ENCODE measurements at regions not wholly inside any gene's neighbourhood (a gene's known extent, or its start where the extent isn't known, plus 50 kb on each side); places are given as distances from the start of the nearest gene placed in this dataset.
"Not testable (repeated sequence)": the region's sequence is repeated elsewhere in the genome, so short reads cannot be mapped to it uniquely, and the experiment has no call there.

- no peak for FAIRE-seq
Measured at GRCh38 chr2:124967325-124967724, 942.2 kb downstream of the CNTNAP5 start.

- FAIRE-seq = no peak
Measured at GRCh38 chr2:124970030-124970429, 944.9 kb downstream of the CNTNAP5 start.

- FAIRE-seq = no peak
Measured at GRCh38 chr2:124973396-124973795, 948.3 kb downstream of the CNTNAP5 start.

DNA sequence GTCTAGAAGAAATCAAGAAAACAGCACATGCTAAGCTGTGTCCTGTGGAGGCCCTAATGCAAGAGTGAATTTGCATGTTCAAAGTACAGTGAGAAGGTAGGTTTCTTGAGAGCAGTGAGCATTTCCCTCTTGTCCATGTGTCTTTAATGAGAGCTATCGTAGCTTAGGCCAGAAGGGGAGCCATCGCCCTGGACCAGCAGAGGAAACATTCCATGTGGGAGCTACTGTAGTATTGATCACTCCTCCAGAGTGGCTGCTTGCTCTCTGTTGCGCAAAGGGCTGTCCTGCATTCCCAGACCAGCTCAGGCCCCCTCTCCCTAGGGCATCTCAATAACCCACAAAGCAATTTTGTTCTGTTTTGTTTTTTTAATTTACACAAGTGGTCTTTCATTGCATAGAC is 950.1 kb downstream of the CNTNAP5 start:
- no peak for FAIRE-seq

DNA sequence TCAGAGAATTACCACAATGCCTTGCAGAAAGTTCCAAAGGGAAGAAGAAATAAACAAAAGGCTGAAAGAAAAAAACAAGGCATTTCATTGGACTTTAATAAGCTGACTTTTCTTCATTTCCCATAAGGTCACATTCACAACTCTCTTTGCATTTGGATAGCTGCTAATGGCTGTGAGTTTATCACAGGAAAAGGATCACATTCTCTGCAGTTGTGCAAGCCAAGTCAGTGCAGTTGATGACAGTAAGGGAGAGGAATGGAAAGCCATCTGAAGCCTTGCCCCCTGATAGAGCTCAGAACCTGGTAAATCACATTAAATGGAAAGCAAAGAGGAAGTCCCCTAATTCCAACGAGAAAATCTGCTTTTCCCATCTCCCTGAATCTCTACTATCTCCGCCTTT is 950.6 kb downstream of the CNTNAP5 start:
- no peak for FAIRE-seq

DNA sequence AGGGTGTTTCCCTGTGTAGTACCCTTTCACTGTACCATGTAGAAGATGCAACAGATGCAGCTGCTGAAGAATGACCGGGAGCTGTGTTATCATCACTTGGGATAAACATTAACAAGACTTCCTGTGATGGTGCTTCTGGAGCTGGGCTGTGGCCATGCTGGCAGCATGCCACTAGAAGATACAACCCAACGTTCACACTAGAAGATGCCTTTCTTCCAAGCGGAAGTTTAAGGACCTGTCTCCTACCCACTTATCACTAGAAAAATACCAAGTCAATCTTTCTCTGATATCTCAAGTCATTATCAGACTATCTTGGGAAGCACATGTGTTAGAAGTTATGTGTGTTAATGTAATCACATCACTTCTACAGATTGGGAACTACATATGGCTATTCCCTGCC is 953.5 kb downstream of the CNTNAP5 start:
- no peak for FAIRE-seq

GRCh38 chr2:124983595-124983994 is 958.5 kb downstream of the CNTNAP5 start:
- FAIRE-seq = no peak

DNA sequence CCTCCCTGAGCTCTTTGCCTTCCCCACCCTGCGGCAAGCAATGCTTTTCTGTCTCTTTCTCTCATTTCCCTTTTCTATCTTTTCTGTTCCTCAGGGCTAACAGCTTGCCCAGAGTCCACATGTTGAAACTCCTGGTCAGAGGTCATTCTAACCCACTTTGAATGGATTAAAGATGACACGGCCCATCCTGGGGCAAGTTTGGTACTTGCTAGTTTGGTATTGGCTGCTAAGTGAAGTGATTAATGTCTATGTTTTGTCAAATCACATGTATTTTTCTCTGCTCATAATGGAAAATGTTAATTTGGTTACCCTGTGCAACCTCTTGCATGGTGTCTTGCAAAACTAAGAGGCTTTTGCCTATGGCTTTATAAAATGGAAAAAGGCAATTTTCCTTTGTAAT is 960.2 kb downstream of the CNTNAP5 start:
- no peak for FAIRE-seq

DNA sequence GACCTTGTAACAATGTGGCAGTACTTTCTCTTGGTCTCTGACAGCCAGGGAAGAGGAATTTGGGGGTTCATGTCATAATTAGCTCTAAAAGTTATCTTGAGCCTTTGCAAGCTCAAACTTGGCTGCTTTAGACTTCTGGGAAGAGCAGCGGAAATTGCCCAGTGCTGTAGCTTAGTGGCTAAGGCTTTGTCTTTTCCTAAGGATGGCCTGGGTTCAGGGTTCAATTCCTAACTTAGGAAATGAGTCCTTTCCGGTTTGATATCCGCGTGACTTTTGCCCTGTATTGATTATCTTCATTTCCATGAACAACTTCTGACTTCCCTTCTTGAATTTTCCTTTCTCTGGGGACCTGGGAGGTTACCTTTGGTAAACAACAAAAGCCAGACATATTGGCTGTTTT is 961.0 kb downstream of the CNTNAP5 start:
- FAIRE-seq = no peak

DNA sequence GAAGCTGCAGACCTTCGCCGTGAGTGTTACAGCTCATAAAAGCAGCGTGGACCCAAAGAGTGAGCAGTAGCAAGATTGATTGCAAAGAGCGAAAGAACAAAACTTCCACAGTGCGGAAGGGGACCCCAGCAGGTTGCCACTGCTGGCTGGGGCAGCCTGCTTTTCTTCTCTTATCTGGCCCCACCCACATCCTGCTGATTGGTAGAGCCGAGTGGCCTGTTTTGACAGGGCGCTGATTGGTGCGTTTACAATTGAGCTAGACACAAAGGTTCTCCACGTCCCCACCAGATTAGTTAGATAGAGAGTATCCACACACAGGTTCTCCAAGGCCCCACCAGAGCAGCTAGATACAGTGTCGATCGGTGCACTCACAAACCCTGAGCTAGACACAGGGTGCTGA is 961.8 kb downstream of the CNTNAP5 start:
- FAIRE-seq = not testable (repeated sequence)

DNA sequence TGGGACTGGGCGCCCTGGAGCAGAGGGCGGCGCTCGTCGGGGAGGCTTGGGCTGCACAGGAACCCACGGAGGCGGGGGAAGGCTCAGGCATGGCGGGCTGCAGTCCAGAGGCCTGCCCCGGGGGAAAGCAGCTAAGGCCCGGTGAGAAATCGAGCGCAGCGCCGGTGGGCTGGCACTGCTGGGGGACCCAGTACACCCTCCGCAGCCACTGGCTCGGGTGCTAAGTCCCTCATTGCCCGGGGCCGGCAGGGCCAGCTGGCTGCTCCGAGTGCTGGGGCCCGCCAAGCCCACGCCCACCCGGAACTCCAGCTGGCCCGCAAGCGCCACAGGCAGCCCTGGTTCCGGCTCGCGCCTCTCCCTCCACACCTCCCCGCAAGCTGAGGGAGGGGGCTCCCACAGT is 962.3 kb downstream of the CNTNAP5 start:
- FAIRE-seq = not testable (repeated sequence)

DNA sequence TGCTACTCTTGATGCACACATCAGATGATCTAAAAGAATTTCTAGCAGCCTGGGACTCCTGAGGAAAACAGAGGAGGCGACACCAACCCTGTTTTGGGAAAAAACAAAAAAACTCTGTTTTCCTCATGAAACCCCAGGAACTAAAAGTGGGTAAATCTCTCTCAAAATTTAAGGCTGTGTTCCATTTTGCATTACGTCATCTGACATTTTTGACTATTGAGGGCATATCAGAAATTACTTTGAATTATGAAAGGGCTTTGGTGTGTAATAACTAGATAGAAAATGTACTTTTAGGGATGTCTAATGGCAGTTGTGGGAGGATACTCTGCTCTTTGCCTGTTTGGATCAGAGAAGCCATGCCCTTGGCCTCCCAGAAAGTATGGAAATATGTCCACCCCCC is 963.0 kb downstream of the CNTNAP5 start:
- FAIRE-seq = no peak

DNA sequence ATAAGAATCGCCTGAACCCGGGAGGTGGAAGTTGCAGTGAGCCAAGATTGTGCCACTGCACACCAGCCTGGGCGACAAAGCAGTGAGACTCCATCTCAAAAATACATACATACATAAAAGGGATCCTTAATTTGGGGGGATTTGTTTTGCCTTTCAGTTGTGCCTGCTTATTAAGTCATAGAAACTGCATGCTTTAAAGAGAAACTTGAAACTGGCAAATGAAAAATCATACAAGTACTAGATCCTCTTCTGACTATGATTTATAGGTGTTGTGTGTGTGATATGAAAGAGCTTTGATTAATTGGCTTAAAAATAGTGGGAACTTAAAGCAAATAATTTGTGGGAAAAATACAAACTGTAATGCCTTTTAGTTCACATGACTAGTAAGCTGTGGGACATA is 963.7 kb downstream of the CNTNAP5 start:
- no peak for FAIRE-seq

DNA sequence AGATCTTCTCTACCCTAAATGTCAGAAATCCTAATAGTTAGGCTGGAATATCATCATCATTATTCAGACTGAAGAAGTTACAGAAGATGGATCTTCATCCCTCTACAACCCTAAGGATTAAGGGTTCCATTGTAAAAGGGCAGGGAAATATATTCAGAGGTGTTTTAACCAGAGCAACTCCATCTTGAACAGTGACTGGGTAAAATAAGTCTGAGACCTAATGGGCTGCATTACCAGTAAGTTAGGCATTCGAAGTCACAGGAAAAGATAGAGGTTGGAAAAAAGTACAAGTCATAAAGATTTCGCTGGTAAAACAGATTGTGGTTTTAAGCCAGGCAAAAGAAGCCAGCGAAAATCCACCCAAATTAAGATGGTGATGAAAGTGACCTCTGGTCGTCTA is 968.7 kb downstream of the CNTNAP5 start:
- no peak for FAIRE-seq

GRCh38 chr2:124995185-124995912 is 970.3 kb downstream of the CNTNAP5 start:
- FAIRE-seq = no peak

DNA sequence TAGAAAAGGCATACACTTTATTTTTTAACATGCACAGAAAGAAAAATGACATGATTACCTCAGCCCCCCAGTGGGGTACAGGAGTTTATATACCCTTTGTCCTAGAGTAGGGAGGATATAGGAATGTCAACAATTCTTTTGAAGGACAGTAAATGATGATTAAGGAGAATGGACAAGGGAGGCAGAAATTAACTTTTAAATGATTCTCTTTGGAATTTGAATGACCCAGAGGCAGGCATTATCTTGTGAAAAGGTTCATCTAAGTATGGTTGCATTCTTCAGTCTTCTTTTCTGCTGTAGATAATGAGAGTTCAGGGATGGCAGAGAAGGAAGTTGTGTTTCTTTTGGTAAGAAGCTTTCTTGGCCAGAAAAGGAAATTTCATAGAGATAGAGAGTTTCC is 971.3 kb downstream of the CNTNAP5 start:
- FAIRE-seq = no peak

GRCh38 chr2:124999906-125000305 is 974.8 kb downstream of the CNTNAP5 start:
- no peak for FAIRE-seq

DNA sequence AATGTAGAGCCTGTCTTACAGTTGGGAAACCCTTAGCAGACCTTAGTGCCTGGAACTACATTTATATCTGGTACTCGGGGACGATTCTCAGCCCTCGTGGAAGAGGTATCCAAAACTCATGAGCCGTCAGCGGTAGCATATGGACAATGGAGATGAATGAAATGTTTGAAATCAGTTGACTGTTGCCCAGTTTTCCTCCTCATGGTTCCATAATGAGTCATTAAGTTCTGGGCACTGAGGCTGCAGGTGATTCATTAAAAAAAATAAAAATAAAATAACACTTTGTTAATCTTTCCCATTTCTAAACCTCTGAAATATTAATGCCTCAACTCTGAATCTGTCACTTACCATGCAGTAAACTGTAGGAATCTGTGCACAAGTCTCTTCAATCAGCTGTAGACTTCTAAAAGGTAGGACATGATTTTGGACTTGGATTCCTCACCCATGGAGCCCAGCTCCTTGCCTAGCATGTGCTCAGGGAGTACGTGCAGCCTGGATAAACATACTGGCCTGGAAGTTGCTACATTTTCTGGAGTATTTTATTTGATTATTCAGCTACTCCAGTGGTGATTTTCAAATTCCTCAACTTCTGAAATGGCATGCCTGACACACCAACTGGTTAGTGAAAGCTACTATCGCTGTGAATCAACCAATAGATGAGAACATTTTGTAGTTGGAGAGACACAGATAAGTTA is 979.2 kb downstream of the CNTNAP5 start:
- FAIRE-seq = no peak

- no peak for FAIRE-seq
Measured at GRCh38 chr2:125006676-125007075, 981.6 kb downstream of the CNTNAP5 start.

DNA sequence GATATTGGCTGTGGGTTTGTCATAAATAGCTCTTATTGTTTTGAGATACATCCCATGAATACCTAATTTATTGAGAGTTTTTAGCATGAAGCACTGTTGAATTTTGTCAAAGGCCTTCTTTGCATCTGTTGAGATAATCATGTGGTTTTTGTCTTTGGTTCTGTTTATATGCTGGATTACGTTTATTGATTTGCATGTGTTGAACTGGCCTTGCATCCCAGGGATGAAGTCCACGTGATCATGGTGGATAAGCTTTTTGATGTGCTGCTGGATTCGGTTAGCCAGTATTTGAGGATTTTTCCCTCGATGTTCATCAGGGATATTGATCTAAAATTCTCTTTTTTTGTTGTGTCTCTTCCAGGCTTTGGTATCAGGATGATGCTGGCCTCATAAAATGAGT is 1003.6 kb downstream of the CNTNAP5 start:
- not testable (repeated sequence) for FAIRE-seq

- FAIRE-seq = no peak
Measured at GRCh38 chr2:125033871-125034270, 1008.8 kb downstream of the CNTNAP5 start.

DNA sequence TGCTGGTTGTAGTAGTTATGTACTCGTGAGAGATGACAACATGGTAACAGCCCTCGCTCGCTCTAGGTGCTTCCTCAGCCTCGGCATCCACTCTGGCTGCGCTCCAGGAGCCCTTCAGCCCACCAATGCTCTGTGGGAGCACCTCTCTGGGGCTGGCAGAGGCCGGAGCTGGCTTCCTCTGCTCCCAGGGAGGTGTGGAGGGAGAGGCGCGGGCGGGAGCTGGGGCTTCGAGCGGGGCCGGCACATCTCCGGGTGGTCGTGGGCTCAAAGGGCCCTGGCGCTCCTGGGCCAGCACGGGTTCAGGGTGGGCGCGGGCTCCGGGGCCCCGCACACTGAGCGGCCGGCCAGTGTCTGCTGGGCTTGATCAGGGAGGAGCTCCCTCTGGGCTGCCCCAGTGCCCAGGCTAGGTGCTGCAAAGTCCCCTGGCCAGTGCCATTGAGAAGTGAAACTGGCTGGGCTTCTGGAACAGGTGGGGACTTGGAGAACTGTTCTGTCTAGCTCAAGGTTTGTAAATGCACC is 1012.1 kb downstream of the CNTNAP5 start:
- FAIRE-seq = no peak

DNA sequence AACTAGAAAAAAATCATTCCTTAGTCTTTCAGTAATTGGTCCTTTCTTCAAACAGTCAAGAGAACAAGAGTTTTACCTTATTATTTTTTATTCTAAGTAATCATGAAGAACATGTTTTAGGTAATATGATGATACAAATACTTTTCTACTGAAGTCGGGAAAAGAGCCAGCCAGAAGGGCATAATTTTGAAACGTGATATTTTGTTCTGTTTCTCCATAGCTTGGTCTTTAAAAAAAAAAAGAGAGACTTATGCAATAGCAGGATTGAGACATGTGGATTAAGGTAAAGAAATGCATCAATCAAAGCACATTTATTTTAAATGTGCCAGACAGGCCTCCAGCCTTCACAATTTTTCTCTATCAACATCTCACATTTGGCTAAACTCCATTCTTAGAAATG is 1016.8 kb downstream of the CNTNAP5 start:
- FAIRE-seq = no peak

- FAIRE-seq = no peak
Measured at GRCh38 chr2:125042727-125043126, 1017.6 kb downstream of the CNTNAP5 start.

Data from islet of Langerhans (tissue), 1 donor.